NCI-H2196 treated with DMSO at 0.1 percent for 48 hours (cell line): ENCODE measurements at regions not wholly inside any gene's neighbourhood (a gene's known extent, or its start where the extent isn't known, plus 50 kb on each side); places are given as distances from the start of the nearest gene placed in this dataset.
"Not testable (repeated sequence)": the region's sequence is repeated elsewhere in the genome, so short reads cannot be mapped to it uniquely, and the experiment has no call there.

ENCODE experiments used
- DNase-seq: peaks from one replicate; lab custom pipeline; 2025; ENCODE audit not compliant: unreplicated experiment; lab: John Stamatoyannopoulos, UW

DNA sequence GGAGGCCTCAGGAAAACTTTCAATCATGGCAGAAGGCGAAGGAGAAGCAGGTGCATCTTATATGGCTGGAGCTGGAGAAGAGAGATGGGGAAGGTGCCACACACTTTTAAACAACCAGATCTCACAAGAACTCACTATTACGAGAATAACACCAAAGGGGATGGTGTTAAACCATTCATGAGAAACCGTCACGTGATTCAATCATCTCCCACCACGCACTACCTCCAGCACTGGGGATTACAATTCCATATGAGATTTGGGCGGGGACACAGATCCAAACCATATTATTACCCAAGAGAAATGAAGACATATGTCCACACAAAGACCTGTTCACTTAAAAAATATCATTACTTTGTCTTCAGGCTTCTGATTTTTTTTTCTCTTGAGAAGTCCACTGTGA is 518.5 kb downstream of the DCDC2C start:
- no peak for DNase-seq

DNA sequence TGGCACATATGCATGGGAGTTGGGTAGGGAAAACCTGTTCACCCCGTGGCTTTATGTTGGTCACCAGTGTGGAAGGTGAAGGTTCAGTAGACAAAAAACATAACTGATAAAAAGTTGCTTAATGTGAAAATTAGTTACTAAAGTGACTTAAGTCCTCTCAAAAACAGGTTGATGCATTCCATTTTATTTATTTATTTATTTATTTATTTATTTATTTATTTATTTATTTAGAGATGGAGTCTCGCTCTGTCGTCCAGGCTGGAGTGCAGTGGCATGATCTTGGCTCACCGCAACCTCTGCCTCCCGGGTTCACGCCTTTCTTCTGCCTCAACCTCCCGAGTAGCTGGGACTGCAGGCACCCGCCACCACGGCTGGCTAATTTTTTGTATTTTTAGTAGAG is 541.0 kb downstream of the DCDC2C start:
- not testable (repeated sequence) for DNase-seq

- DNase-seq: no peak
Measured at GRCh38 chr2:4246364-4247131, 543.2 kb downstream of the DCDC2C start.

DNA sequence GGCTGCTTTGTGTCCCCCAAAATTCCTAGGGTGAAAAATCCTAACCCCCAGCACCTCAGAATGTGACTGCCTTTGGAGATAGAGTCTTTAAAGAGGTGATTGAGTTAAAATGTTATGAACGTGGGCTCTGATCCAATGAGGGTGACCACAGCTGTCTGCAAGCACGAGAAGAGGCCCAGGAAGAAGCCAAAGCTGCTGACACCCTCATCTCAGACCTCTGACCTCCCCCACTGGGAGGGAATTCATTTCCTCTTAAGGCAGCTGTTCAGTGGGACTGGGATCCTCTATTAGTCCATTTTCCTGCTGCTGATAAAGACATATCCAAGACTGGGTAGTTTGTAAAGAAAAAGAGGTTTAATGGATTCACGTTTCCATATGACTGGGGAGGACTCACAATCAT is 544.4 kb downstream of the DCDC2C start:
- DNase-seq: no peak

GRCh38 chr2:4255491-4255890 is 552.1 kb downstream of the DCDC2C start:
- no peak for DNase-seq

DNA sequence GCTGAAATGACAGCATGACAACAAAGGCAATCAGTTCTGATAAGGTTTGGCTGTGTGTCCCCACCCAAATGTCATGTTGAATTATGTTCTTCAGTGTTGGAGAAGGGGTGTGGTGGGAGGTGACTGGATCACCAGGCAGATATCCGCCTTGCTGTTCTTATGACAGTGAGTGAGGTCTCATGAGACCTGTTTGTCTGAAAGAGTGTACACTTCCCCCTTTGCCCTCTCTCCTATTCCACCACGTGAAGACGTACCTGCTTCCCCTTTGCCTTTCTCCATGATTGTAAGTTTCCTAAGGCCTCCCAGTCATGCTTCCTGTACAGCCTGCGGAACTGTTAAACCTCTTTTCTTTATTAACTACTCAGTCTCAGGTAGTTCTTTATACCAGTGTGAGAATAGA is 553.0 kb downstream of the DCDC2C start:
- no peak for DNase-seq

GRCh38 chr2:4258563-4258962 is 555.2 kb downstream of the DCDC2C start:
- no peak for DNase-seq

DNA sequence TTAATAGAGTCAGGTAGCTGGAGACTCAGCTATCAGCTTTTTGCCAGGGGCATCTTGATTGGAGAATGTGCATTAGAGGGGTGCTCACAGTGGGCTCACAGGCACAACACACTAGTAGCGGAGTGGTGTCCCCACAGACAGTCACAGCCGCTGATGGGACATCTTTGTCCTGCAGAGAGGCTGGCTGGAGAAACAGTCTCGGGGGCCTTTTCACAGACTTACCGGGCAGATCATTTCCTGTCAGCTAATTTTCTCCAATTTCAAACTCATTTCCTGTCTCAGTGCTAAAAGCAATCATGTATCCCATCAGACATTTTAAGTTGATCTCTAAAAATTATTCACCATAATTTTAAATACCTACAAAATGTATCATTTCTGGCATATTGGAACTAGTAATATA is 562.6 kb downstream of the DCDC2C start:
- no peak for DNase-seq

GRCh38 chr2:4269885-4270284 is 566.5 kb downstream of the DCDC2C start:
- no peak for DNase-seq

DNA sequence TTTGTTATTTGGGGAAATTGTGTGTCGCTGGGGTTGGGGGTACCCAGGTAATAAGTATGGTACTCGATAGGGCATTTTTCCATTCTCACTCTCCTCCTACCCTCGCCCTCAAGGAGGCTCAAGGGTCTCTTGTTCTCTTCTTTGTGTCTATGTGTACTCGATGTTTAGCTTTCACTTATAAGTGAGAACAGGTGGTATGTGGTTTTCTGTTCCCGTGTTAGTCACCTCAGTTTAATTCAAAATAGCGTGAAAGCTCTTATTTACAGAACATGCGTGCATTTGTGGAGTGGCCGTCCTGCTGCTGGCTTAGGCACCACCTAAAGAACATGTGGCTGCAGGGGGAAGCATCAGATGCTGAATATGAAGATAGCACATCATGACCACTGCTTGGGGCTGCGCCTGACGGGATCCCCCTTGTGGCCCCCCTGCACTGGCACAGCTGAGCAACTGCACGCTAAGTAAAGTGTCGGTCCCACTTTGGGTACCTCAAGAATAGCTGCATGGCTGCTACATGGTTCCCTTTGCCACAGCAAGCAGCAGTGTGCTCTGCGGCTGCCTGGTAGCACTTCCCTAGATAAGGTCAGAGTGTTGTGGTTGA is 569.0 kb downstream of the DCDC2C start:
- DNase-seq: no peak

- DNase-seq: no peak
Measured at GRCh38 chr2:4278392-4278791, 575.0 kb downstream of the DCDC2C start.

GRCh38 chr2:4279431-4279830 is 576.1 kb downstream of the DCDC2C start:
- no peak for DNase-seq

GRCh38 chr2:4291430-4291829 is 588.1 kb downstream of the DCDC2C start:
- DNase-seq: no peak

DNA sequence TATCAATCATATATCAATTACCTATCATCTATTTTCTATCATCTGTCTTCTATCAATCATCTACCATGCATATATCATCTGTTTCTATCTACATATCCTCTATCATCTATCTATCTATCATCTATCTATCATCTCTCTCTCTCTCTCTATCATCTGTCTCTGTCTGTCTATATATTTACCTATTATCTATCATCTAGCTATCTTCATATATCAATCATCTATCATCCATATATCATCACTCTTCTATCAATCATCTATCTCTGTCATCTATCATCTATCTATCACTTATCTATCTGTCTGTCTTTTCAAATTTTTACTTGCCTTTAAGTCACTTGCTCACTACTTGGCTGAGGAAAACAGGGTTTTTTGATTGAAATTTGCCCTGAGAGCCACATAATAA is 592.3 kb downstream of the DCDC2C start:
- no peak for DNase-seq

- DNase-seq: no peak
Measured at GRCh38 chr2:4300616-4301015, 597.2 kb downstream of the DCDC2C start.

DNA sequence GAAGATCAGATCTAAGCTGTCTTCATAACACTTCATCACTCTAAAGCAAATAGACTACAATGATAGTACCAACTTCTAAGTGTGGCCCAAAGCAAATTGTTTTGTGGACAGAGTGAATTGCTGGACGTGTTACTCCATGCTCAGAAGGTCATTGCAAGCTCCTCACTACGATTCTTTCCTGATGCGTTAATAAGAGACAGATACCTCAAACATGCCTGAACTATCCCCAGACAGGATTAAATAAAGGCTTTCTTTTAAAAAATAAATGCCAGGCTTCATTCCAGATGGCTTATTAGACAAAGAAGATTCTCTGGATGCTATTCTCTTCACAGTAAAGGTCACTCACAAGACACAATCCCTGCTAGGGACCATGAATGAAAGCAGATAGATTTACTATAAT is 621.2 kb downstream of the DCDC2C start:
- DNase-seq: no peak

GRCh38 chr2:4336864-4337263 is 633.5 kb downstream of the DCDC2C start:
- no peak for DNase-seq

DNA sequence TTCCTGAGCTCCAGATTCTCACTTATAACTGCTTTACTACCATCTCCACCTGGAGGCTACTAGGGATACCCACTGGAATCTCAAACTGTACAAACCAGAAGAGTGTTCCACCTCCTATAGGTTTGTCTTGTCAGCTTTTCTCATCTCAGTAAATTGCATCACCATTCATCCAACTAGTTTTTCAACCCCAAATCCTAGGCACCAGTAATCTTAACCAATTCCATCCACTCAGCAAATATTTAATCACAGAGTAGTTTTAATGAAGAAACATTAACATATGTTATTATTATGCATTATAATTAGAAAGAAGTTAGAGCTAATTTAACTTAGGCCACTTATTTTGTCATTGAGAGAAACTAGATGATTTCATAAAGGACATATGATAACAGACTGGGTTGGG is 635.0 kb downstream of the DCDC2C start:
- DNase-seq: no peak

GRCh38 chr2:4340536-4340935 is 637.2 kb downstream of the DCDC2C start:
- no peak for DNase-seq

GRCh38 chr2:4346628-4347027 is 643.3 kb downstream of the DCDC2C start:
- no peak for DNase-seq

DNA sequence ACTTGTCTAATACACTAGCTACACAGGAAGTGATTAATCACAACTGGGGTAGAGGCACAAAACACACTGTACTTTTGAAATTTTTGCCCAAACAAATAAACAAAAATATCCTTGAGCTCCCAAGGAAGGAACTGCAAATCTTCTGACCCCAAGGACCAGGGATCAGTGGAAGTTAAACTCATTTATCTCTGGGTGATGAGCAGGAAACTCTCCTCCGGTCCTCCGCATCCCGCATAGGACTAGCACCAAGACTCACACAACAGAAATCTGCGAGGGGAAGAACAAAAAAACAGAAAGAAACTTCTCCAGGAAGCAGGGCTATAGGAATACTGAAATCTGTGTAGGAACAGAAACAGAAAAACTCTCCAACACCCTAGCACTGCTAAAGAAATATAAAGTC is 650.3 kb downstream of the DCDC2C start:
- no peak for DNase-seq

DNA sequence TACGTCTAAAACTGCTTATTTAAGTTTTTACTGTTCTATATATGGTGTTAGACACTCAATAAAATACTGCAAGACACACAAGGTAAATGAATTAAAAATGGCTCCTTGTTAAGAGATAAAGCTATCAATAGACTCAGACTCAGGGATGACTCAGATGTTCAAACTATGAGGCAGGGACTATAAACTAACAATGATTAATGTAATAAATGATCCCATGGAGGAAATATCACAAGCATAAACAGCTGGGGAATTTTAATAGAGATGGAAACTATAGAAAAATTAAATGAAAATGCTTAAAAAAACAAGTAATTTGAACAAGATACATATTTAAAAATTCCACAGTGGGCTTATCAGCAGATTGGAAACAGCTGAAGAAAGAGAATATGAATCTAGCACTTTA is 650.8 kb downstream of the DCDC2C start:
- DNase-seq: no peak

GRCh38 chr2:4354678-4355077 is 651.3 kb downstream of the DCDC2C start:
- no peak for DNase-seq
